ENCODE measurements at regions not wholly inside any gene's neighbourhood (a gene's known extent, or its start where the extent isn't known, plus 50 kb on each side); places are given as distances from the start of the nearest gene placed in this dataset.

DNA sequence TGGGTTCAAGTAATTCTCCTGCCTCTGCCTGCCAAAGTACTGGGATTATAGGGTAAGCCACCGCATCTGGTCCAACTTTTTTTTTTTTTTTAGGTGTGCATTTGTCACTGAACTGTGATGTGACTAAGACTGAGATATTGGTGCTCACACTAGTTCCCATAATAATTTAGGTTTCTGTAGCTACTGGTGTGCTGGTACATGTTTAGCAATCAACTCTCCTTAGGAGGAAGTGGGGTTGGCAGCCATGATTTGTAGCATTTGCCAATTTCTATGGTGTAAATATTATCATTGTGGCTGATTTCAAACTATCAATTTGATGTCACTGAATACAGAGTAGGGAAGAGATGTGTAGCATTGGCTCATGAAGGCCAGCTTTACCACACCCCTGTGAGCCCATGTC lies 372.7 kb downstream of the EDEM1 start:
- in situ Hi-C loops (cut with MboI): loop anchor here (5.0 kb wide), 1 partner anchor 133 kb away; no protein-coding TSS in a partner anchor

More for the DNA sequence above, 372.7 kb downstream of the EDEM1 start:
- Histone ChIP-seq H3K9ac (ENCODE audit: insufficient read depth in 1 of 2, low read depth in 2 of 2, low read length in 2 of 2) (no peak overlapping the region), H3K4me3 (no peak overlapping the region), H3K79me2 (ENCODE audit: control insufficient read depth, insufficient read depth, low read length) (no peaks in the 10 kb centered on the region), H4K20me1 (replicated peaks; ENCODE audit: control insufficient read depth, insufficient read depth, low read length) (no peaks in the 10 kb centered on the region), H3K9me3 (replicated peaks; ENCODE audit: control insufficient read depth, insufficient read depth, low read depth, low read length) (no peaks in the 10 kb centered on the region), H3K4me2 (ENCODE audit: insufficient read depth, low read length) (no peak overlapping the region), H3K36me3 (ENCODE audit: control insufficient read depth, insufficient read depth, low read length) (no peaks in the 10 kb centered on the region), H3K9me1 (ENCODE audit: control insufficient read depth, insufficient read depth, low read length) (no peaks in the 10 kb centered on the region), H3K4me1 (replicated peaks in 1 of 2; ENCODE audit: control insufficient read depth in 2 of 2, insufficient read depth in 2 of 2, low read length in 2 of 2) (peaks cover 0 to 30% of the 10 kb centered on the region in 2 experiments; a peak in 3 of 5 replicates), H3K27me3 (ENCODE audit: control insufficient read depth in 2 of 2, insufficient read depth in 2 of 2, low read length in 2 of 2) (no peaks in the 10 kb centered on the region; a peak in 1 of 5 replicates), H3K27ac (ENCODE audit: extremely low read depth, low read depth, low read length) (no peak overlapping the region), H2AFZ (ENCODE audit: low read depth, low read length) (peak overlapping the region; percentile 28; the same call in 1 of the 2 replicates)
- no peak for ATAC-seq
- POLR2A ChIA-PET: no interaction called here
- DNase-seq (ENCODE audit: extremely low read depth in 1 of 4, low spot score in 3 of 4): no peak
- no peak for FAIRE-seq
- CTCF ChIA-PET (ENCODE audit: low intra/inter-chr PET ratio): no interaction called here
- intact Hi-C loops (cut with micrococcal nuclease): no loop called here
- no TSS peak for BruUV-seq (replicated peaks)
- TF ChIP-seq, protein P1, sequence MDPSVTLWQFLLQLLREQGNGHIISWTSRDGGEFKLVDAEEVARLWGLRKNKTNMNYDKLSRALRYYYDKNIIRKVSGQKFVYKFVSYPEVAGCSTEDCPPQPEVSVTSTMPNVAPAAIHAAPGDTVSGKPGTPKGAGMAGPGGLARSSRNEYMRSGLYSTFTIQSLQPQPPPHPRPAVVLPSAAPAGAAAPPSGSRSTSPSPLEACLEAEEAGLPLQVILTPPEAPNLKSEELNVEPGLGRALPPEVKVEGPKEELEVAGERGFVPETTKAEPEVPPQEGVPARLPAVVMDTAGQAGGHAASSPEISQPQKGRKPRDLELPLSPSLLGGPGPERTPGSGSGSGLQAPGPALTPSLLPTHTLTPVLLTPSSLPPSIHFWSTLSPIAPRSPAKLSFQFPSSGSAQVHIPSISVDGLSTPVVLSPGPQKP (CRISPR knock-in tag; IDR thresholded peaks at IDR 0.05): no peak
- no peak for TF ChIP-seq MAFK (IDR thresholded peaks at IDR 0.05; ENCODE audit: low read length)
- TF ChIP-seq, protein P2, sequence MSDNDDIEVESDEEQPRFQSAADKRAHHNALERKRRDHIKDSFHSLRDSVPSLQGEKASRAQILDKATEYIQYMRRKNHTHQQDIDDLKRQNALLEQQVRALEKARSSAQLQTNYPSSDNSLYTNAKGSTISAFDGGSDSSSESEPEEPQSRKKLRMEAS (CRISPR knock-in tag; IDR thresholded peaks at IDR 0.05): no peak
- no peak for TF ChIP-seq ATF7 (IDR thresholded peaks at IDR 0.05)
- WGBS (ENCODE audit: insufficient coverage, low coverage, missing lambda C conversion rate): 67% methylated on average over 1 of the region's 1 CpG
